GM10847 (cell line): ENCODE measurements at regions not wholly inside any gene's neighbourhood (a gene's known extent, or its start where the extent isn't known, plus 50 kb on each side); places are given as distances from the start of the nearest gene placed in this dataset.

ENCODE experiments used
- POLR2A ChIP-seq: IDR thresholded peaks from 2 replicates; pipeline ENCODE4 v1.6.1; 2011; ENCODE audit not compliant: insufficient read length; ENCODE audit errors: extremely low read depth

GRCh38 chr12:124461851-124462623 is 105.4 kb downstream of the NCOR2 start:
- no peak for TF ChIP-seq POLR2A

- no peak for TF ChIP-seq POLR2A
These were observed 106.2 kb downstream of the NCOR2 start for GRCh38 chr12:124461241-124461673.

GRCh38 chr12:124460771-124461170 is 106.6 kb downstream of the NCOR2 start:
- no peak for TF ChIP-seq POLR2A

GRCh38 chr12:124459852-124460645 is 107.4 kb downstream of the NCOR2 start:
- no peak for TF ChIP-seq POLR2A

GRCh38 chr12:124458992-124459851 is 108.2 kb downstream of the NCOR2 start:
- no peak for TF ChIP-seq POLR2A

GRCh38 chr12:124458220-124458991 is 109.0 kb downstream of the NCOR2 start:
- TF ChIP-seq POLR2A: no peak

- no peak for TF ChIP-seq POLR2A
These were observed 109.9 kb downstream of the NCOR2 start for GRCh38 chr12:124457287-124458219.

GRCh38 chr12:124456652-124457152 is 110.7 kb downstream of the NCOR2 start:
- peak; percentile 8 for TF ChIP-seq POLR2A

GRCh38 chr12:124456133-124456651 is 111.2 kb downstream of the NCOR2 start:
- TF ChIP-seq POLR2A: no peak

GRCh38 chr12:124455336-124455735 is 112.1 kb downstream of the NCOR2 start:
- TF ChIP-seq POLR2A: no peak

GRCh38 chr12:124454735-124455134 is 112.7 kb downstream of the NCOR2 start:
- no peak for TF ChIP-seq POLR2A

- TF ChIP-seq POLR2A: no peak
These were observed 113.1 kb downstream of the NCOR2 start for GRCh38 chr12:124454352-124454725.
